Activated CD4-positive, alpha-beta T cell treated with anti-CD3 and anti-CD28 coated beads, Interleukin-10, Interleukin-2, amounts not matched to agents 100 ng/mL and 50 ng/mL, durations not matched to agents 16 hours and 8 hours (primary cell): ENCODE measurements at regions not wholly inside any gene's neighbourhood (a gene's known extent, or its start where the extent isn't known, plus 50 kb on each side); places are given as distances from the start of the nearest gene placed in this dataset.

Experiments
- DNase-seq: peaks from one replicate; pipeline ENCODE4 v3.0.0-alpha.2; 2020

GRCh38 chr3:31357451-31357850 is 175.3 kb upstream of the STT3B start:
- DNase-seq: peak; percentile 22

- no peak for DNase-seq
These were observed 174.2 kb upstream of the STT3B start for GRCh38 chr3:31358473-31359070.

- DNase-seq: no peak
These were observed 171.1 kb upstream of the STT3B start for GRCh38 chr3:31361371-31362273.

GRCh38 chr3:31364188-31364587 is 168.5 kb upstream of the STT3B start:
- no peak for DNase-seq

- DNase-seq: no peak
These were observed 168.0 kb upstream of the STT3B start for GRCh38 chr3:31364711-31365110.

GRCh38 chr3:31367518-31367917 is 165.2 kb upstream of the STT3B start:
- DNase-seq: no peak

GRCh38 chr3:31369637-31370379 is 162.9 kb upstream of the STT3B start:
- no peak for DNase-seq

- DNase-seq: peak; percentile 8
These were observed 162.4 kb upstream of the STT3B start for GRCh38 chr3:31370380-31370666.

GRCh38 chr3:31370681-31371080 is 162.0 kb upstream of the STT3B start:
- DNase-seq: no peak

- DNase-seq: no peak
These were observed 161.1 kb upstream of the STT3B start for GRCh38 chr3:31371484-31372177.

GRCh38 chr3:31373681-31374080 is 159.0 kb upstream of the STT3B start:
- no peak for DNase-seq

GRCh38 chr3:31377045-31377642 is 155.6 kb upstream of the STT3B start:
- peak; percentile 50 for DNase-seq

- no peak for DNase-seq
These were observed 154.5 kb upstream of the STT3B start for GRCh38 chr3:31378231-31378630.

- DNase-seq: no peak
These were observed 153.1 kb upstream of the STT3B start for GRCh38 chr3:31379598-31379997.

GRCh38 chr3:31382856-31383255 is 149.9 kb upstream of the STT3B start:
- no peak for DNase-seq

- no peak for DNase-seq
These were observed 148.6 kb upstream of the STT3B start for GRCh38 chr3:31384117-31384516.

GRCh38 chr3:31389939-31390338 is 142.8 kb upstream of the STT3B start:
- DNase-seq: no peak

- no peak for DNase-seq
These were observed 142.3 kb upstream of the STT3B start for GRCh38 chr3:31390466-31390865.

- no peak for DNase-seq
These were observed 141.6 kb upstream of the STT3B start for GRCh38 chr3:31391150-31391549.

- DNase-seq: no peak
These were observed 140.2 kb upstream of the STT3B start for GRCh38 chr3:31392568-31392967.

- DNase-seq: peak; percentile 18
These were observed 133.5 kb upstream of the STT3B start for GRCh38 chr3:31399271-31399670.

GRCh38 chr3:31402117-31402516 is 130.6 kb upstream of the STT3B start:
- DNase-seq: no peak

GRCh38 chr3:31403197-31403596 is 129.5 kb upstream of the STT3B start:
- DNase-seq: no peak
